ENCODE measurements at regions not wholly inside any gene's neighbourhood (a gene's known extent, or its start where the extent isn't known, plus 50 kb on each side); places are given as distances from the start of the nearest gene placed in this dataset.

DNA sequence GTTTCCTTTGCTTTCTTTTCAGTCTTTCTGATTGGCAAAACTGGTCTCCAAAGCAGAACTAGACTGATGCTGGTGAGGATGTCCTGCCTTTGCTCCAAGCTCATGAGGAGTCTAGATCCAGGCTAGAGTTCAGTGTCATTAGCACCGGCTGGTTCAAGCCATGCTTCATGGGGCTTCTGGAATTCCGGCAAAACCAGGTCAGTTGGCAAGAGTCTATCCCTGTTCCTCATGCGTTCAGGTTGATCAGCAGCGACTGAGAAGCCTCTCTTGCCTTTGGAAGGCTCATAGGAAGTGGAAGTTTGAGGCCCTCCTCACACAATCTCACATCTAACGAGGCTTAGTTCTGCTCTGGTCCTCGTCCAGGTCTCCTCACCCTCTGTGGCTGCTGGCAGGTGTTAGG is 194.3 kb downstream of the HS3ST3A1 start:
- ChIA-PET POLR2A (no interaction called here), CTCF (no interaction called here)

- ChIA-PET POLR2A (no interaction called here), CTCF (no interaction called here)
Observed at GRCh38 chr17:13405807-13406206, 195.9 kb downstream of the HS3ST3A1 start.

GRCh38 chr17:13405080-13405479 is 196.6 kb downstream of the HS3ST3A1 start:
- ChIA-PET CTCF (no interaction called here), POLR2A (no interaction called here)

DNA sequence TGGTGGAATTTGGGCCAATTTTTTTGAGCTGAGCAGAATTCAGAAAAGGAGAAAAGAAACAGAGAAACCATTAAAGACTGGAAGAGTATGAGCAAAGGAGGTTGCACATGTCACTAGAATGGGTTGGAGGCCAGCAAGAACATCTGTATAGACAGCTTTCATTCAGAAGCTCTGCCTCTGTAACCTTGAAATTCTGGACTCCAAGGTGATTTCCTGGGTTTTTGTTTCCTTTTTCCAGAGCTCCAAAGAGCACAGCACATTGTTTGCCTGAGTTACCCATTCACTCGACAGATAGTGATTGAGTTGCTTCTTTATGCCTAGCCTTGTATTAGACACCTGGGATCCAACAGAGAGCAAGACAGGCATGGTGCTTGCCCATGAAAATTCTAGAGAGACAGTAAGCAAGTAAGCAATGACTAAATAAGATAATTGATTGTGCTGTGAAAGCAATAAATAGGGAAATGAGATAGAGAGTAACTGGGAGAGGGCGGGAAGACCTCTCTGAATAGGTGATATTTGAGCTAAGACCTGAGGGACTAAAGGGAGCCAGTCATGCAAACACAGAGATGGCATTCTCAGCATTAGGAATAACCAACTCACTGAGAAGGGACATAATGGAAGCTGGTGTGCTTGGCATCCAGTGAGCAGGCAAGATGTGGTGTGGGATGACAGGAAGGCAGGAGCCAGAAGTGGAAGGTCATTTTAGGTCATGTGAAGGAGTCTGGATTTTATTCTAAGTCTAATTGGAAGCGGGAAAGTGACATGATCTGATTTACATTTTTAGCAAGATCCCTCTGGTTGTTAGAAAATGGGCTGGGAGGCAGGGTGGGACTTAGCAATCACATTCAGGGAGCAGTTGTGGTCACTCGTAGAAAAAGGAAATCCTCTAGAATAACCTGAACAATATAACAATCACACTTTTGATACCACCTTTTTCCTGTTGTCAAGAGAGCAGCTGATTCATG is 197.5 kb downstream of the HS3ST3A1 start:
- POLR2A ChIA-PET: no interaction called here
- CTCF ChIA-PET: no interaction called here

- CTCF ChIA-PET: no interaction called here
Observed at GRCh38 chr17:13400491-13400890, 201.2 kb downstream of the HS3ST3A1 start.

GRCh38 chr17:13398853-13399252 is 202.9 kb downstream of the HS3ST3A1 start:
- CTCF ChIA-PET: no interaction called here
- POLR2A ChIA-PET: no interaction called here

More at GRCh38 chr17:13400491-13400890, 201.2 kb downstream of the HS3ST3A1 start:
- POLR2A ChIA-PET: no interaction called here

- ChIA-PET CTCF (no interaction called here), POLR2A (no interaction called here)
Observed at GRCh38 chr17:13398091-13398490, 203.6 kb downstream of the HS3ST3A1 start.

DNA sequence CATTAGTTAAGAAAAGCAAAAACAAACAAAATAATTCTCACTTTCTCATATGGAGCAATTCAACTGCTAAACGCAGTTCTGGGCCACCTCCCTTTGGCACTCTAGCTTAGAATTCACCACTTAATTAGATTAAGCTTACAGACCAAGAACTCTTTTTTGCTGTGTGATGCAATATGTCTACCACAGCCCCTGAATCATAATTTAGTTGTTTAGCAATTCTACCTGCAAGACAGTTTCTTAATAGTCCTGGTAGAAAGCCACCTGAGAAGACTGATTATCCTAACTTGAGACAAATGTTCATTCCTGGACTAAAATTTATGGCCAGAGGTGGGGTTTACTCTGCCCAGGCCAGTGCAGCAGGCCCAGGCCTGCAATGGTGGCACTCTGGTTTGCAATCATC is 205.9 kb downstream of the HS3ST3A1 start:
- POLR2A ChIA-PET: no interaction called here

DNA sequence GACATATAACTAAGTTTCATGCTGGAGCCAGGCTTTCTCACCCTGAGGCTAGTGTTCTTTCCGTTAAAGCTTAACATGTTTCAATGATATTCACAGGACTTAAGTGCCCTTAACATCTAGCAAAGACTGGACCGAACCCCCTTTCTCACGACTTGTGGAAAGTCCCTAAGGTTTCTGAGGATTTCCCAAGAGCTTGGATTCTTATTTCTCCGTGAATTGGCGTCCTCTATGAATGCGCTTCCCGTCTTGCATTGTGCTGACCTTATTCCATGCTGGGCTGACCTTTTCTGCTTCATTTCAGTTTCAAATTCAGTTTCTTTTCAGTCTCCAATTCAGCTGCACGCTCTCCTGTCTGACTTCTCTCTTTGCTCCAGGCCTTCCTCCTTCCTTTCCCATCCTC is 206.4 kb downstream of the HS3ST3A1 start:
- CTCF ChIA-PET: no interaction called here
- POLR2A ChIA-PET: no interaction called here

More for the DNA sequence above, 205.9 kb downstream of the HS3ST3A1 start:
- CTCF ChIA-PET: no interaction called here

GRCh38 chr17:13393841-13394710 is 207.7 kb downstream of the HS3ST3A1 start:
- ChIA-PET POLR2A (no interaction called here), CTCF (no interaction called here)

DNA sequence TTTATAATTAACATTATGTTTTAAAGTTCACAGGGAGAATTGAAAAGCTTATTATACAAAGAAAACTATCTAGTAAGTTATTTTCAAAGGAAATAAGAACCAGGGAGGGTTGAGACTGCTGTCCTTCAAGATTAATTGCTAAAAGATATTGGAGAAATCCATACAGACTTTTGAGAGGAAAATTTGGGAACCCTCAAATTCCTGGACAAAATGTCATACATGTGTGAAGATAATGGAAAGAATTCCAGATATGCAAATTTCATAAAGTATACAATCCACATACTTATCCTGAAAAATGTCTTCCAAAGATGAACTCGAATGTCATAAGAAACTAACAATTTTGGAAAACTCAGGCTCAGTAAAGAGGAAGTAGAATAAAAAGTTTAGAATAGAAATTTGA is 213.8 kb downstream of the HS3ST3A1 start:
- ChIA-PET CTCF (no interaction called here), POLR2A (no interaction called here)

- CTCF ChIA-PET: no interaction called here
- POLR2A ChIA-PET: no interaction called here
Observed at GRCh38 chr17:13387236-13387635, 214.5 kb downstream of the HS3ST3A1 start.

GRCh38 chr17:13385481-13385911 is 216.2 kb downstream of the HS3ST3A1 start:
- CTCF ChIA-PET: no interaction called here
- POLR2A ChIA-PET: no interaction called here

DNA sequence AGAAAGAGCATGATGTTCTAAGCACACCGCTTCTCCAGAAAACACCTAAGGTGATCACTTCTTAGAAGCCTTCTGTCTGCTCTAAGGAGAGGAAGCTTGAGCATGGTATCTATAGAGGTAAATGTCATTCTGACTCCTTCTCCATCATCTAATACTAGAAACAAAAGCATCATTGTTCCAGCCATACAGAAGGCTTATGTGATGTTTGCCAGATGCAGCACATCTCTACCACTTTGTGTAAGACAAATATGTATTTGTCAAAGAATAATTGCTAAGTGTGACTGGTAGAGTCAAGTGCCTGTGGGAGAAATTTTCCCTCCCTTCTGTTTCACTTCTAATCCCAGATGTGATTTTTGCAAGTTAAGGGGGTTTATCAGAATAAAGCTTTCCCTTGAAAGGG is 217.1 kb downstream of the HS3ST3A1 start:
- ChIA-PET CTCF (no interaction called here), POLR2A (no interaction called here)

- ChIA-PET CTCF (no interaction called here), POLR2A (no interaction called here)
Observed at GRCh38 chr17:13378361-13378760, 223.4 kb downstream of the HS3ST3A1 start.

- ChIA-PET POLR2A (no interaction called here), CTCF (no interaction called here)
Observed at GRCh38 chr17:13374203-13375143, 227.3 kb downstream of the HS3ST3A1 start.

- POLR2A ChIA-PET: no interaction called here
- CTCF ChIA-PET: no interaction called here
Observed at GRCh38 chr17:13372432-13372831, 229.3 kb downstream of the HS3ST3A1 start.

DNA sequence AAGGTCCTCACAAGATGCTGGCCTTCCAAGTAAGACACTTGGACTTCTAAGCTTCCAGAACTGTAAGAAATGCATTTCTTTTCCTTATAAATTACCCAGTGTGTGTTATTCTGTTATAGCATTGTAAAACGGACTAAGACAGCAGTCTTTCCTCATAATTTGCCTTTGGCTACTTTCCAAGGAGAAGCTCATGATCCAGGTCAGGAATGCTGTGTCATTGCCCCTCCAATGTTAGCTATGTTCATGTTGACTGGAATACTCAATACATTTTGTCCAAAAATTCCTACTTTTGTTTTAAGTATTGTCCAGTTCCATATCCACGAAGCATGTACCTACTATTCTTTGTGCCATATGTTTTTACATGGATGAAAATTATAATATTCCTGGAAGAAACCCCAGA is 234.6 kb downstream of the HS3ST3A1 start:
- ChIA-PET POLR2A (no interaction called here), CTCF (no interaction called here)

DNA sequence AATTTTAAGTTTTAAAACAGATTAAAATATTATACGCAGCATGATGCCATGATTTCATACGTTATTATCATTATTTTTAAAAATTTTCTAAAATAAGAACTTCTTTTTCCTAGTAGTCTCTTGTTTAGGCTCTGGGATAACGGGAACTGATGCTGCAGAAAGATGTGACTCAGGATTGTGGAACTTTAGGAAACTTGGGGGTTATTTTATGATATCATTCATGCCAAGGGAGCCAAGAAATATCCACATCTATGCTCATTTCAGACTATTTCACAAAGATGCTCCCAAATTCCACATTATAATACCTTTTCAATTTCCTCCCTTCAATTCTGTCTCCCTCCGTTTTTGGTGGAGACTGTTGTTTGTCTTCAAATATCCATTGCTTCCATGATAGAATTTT is 236.4 kb downstream of the HS3ST3A1 start:
- ChIA-PET CTCF (no interaction called here), POLR2A (no interaction called here)

DNA sequence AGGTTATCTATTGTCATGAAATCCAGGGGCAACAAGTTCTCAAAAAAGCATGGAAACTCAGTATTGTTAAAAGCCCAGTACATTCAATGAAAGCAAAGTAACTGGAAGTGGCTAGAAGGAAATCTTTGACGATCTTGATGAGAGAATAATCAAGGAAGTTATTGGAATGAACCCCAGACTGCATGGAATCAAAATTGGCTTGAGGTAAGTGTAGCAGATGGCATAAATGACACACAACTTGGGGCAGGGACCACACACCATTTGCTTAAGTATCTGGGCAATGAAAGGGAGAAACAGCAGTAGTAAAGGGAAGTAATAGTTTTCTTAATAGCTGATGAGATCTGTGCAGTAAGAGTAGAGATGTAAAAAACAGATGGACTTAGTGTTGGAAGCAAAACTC is 238.0 kb downstream of the HS3ST3A1 start:
- POLR2A ChIA-PET: no interaction called here
- CTCF ChIA-PET: no interaction called here
